ENCODE measurements at regions not wholly inside any gene's neighbourhood (a gene's known extent, or its start where the extent isn't known, plus 50 kb on each side); places are given as distances from the start of the nearest gene placed in this dataset.

GRCh38 chr4:119841361-119841760 is 212.8 kb upstream of the PDE5A start:
- no peak overlapping the region for H2AFZ ChIP-seq (ENCODE audit: low read length)
- POLR2A ChIA-PET: interaction anchor here (0.9 to 1.7 kb wide), 2 partner anchors 8 to 12 kb away, joined by 3 to 4 read pairs; no protein-coding TSS in a partner anchor
- no peaks in the 10 kb centered on the region for H4K20me1 ChIP-seq (ENCODE audit: insufficient read depth, low read length)
- TF ChIP-seq EZH2phosphoT487 (IDR thresholded peaks at IDR 0.05; ENCODE audit: borderline replicate concordance, low read depth, low read length): no peak
- TF ChIP-seq, protein P1, sequence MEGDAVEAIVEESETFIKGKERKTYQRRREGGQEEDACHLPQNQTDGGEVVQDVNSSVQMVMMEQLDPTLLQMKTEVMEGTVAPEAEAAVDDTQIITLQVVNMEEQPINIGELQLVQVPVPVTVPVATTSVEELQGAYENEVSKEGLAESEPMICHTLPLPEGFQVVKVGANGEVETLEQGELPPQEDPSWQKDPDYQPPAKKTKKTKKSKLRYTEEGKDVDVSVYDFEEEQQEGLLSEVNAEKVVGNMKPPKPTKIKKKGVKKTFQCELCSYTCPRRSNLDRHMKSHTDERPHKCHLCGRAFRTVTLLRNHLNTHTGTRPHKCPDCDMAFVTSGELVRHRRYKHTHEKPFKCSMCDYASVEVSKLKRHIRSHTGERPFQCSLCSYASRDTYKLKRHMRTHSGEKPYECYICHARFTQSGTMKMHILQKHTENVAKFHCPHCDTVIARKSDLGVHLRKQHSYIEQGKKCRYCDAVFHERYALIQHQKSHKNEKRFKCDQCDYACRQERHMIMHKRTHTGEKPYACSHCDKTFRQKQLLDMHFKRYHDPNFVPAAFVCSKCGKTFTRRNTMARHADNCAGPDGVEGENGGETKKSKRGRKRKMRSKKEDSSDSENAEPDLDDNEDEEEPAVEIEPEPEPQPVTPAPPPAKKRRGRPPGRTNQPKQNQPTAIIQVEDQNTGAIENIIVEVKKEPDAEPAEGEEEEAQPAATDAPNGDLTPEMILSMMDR (conservative IDR thresholded peaks at IDR 0.05; ENCODE audit: low read length): no peak
- H3K27ac ChIP-seq (ENCODE audit: low read depth, low read length, poor library complexity, severe bottlenecking): no peak overlapping the region
- CTCF ChIA-PET (ENCODE audit: unreplicated experiment): no interaction called here
- no peaks in the 10 kb centered on the region for H3K9me3 ChIP-seq (ENCODE audit: low read length)
- intact Hi-C loops (cut with micrococcal nuclease; ENCODE audit: unreplicated experiment): no loop called here
- BruUV-seq (replicated peaks): no TSS peak
- no peaks in the 10 kb centered on the region for H3K9me2 ChIP-seq (ENCODE audit: insufficient read depth, low read length)
- no peak overlapping the region for H3K4me2 ChIP-seq (ENCODE audit: low read length)
- H3K79me2 ChIP-seq (ENCODE audit: insufficient read depth, low read depth, low read length): no peaks in the 10 kb centered on the region
- H3K36me3 ChIP-seq (ENCODE audit: insufficient read depth, low read length): no peaks in the 10 kb centered on the region
- no peak for DNase-seq (ENCODE audit: low spot score)
- no peaks in the 10 kb centered on the region for H3K4me1 ChIP-seq (ENCODE audit: insufficient read depth, low read length, poor library complexity, severe bottlenecking)
- no peak overlapping the region for H3K4me3 ChIP-seq (ENCODE audit: low read depth, low read length, poor library complexity, severe bottlenecking)

- Histone ChIP-seq H3K4me1 (ENCODE audit: insufficient read depth, low read length, poor library complexity, severe bottlenecking) (no peaks in the 10 kb centered on the region), H2AFZ (ENCODE audit: low read length) (no peak overlapping the region), H3K4me3 (ENCODE audit: low read depth, low read length, poor library complexity, severe bottlenecking) (no peak overlapping the region), H3K9me3 (ENCODE audit: low read length) (no peaks in the 10 kb centered on the region), H3K79me2 (ENCODE audit: insufficient read depth, low read depth, low read length) (no peaks in the 10 kb centered on the region), H3K36me3 (ENCODE audit: insufficient read depth, low read length) (no peaks in the 10 kb centered on the region), H4K20me1 (ENCODE audit: insufficient read depth, low read length) (no peaks in the 10 kb centered on the region), H3K4me2 (ENCODE audit: low read length) (no peak overlapping the region), H3K9me2 (ENCODE audit: insufficient read depth, low read length) (no peaks in the 10 kb centered on the region), H3K27ac (ENCODE audit: low read depth, low read length, poor library complexity, severe bottlenecking) (no peak overlapping the region)
- ChIA-PET POLR2A (no interaction called here), CTCF (ENCODE audit: unreplicated experiment) (interaction anchor here (0.6 kb wide), 1 partner anchor 824 kb away, joined by 3 read pairs; no protein-coding TSS in a partner anchor)
- intact Hi-C loops (cut with micrococcal nuclease; ENCODE audit: unreplicated experiment): no loop called here
- no peak for DNase-seq (ENCODE audit: low spot score)
- BruUV-seq (replicated peaks): no TSS peak
- TF ChIP-seq EZH2phosphoT487 (IDR thresholded peaks at IDR 0.05; ENCODE audit: borderline replicate concordance, low read depth, low read length): no peak
- TF ChIP-seq, protein P1 (conservative IDR thresholded peaks at IDR 0.05; ENCODE audit: low read length): no peak
Measured at GRCh38 chr4:119835613-119835910, 207.0 kb upstream of the PDE5A start.

- POLR2A ChIA-PET: no interaction called here
- BruUV-seq (replicated peaks): no TSS peak
- TF ChIP-seq, protein P1 (conservative IDR thresholded peaks at IDR 0.05; ENCODE audit: low read length): no peak
- TF ChIP-seq EZH2phosphoT487 (IDR thresholded peaks at IDR 0.05; ENCODE audit: borderline replicate concordance, low read depth, low read length): no peak
- H3K4me2 ChIP-seq (ENCODE audit: low read length): no peak overlapping the region
- no peaks in the 10 kb centered on the region for H3K9me2 ChIP-seq (ENCODE audit: insufficient read depth, low read length)
- H3K36me3 ChIP-seq (ENCODE audit: insufficient read depth, low read length): no peaks in the 10 kb centered on the region
- H2AFZ ChIP-seq (ENCODE audit: low read length): no peak overlapping the region
- H3K4me1 ChIP-seq (ENCODE audit: insufficient read depth, low read length, poor library complexity, severe bottlenecking): no peaks in the 10 kb centered on the region
- CTCF ChIA-PET (ENCODE audit: unreplicated experiment): interaction anchor here (0.6 kb wide), 1 partner anchor 823 kb away, joined by 3 read pairs; no protein-coding TSS in a partner anchor
- no peak overlapping the region for H3K4me3 ChIP-seq (ENCODE audit: low read depth, low read length, poor library complexity, severe bottlenecking)
- no peaks in the 10 kb centered on the region for H3K9me3 ChIP-seq (ENCODE audit: low read length)
- no peaks in the 10 kb centered on the region for H3K79me2 ChIP-seq (ENCODE audit: insufficient read depth, low read depth, low read length)
- intact Hi-C loops (cut with micrococcal nuclease; ENCODE audit: unreplicated experiment): no loop called here
- H4K20me1 ChIP-seq (ENCODE audit: insufficient read depth, low read length): no peaks in the 10 kb centered on the region
- no peak overlapping the region for H3K27ac ChIP-seq (ENCODE audit: low read depth, low read length, poor library complexity, severe bottlenecking)
- no peak for DNase-seq (ENCODE audit: low spot score)
Measured at GRCh38 chr4:119834906-119835612, 206.5 kb upstream of the PDE5A start.

All from OCI-LY7 (cell line).